Endothelial cell of umbilical vein (primary cell): ENCODE measurements at regions not wholly inside any gene's neighbourhood (a gene's known extent, or its start where the extent isn't known, plus 50 kb on each side); places are given as distances from the start of the nearest gene placed in this dataset.

Experiments used
- CTCF ChIP-seq, 2 donors: IDR thresholded peaks; 1 replicate in 1 of 2; 2 replicates in 1 of 2; pipeline ENCODE4 v1.5.1; 2011; ENCODE audit warnings: low read length in 2 of 2, mild to moderate bottlenecking in 2 of 2, moderate library complexity in 2 of 2, control low read depth in 1 of 2, inconsistent platforms in 1 of 2, low read depth in 1 of 2; ENCODE audit not compliant: insufficient read depth in 1 of 2; ENCODE audit errors: extremely low read depth in 1 of 2
- EZH2 ChIP-seq: IDR thresholded peaks from 2 replicates; pipeline ENCODE4 v1.6.1; 2012; ENCODE audit warnings: borderline replicate concordance, low read depth, mild to moderate bottlenecking, moderate library complexity, low read length, inconsistent platforms; ENCODE audit not compliant: severe bottlenecking
- FOS ChIP-seq: IDR thresholded peaks from 2 replicates; pipeline ENCODE4 v1.6.1; 2011; ENCODE audit warnings: mild to moderate bottlenecking, low read length, moderate library complexity, borderline replicate concordance; ENCODE audit not compliant: insufficient read depth
- MAX ChIP-seq: IDR thresholded peaks from 2 replicates; pipeline ENCODE4 v1.6.1; 2011; ENCODE audit not compliant: insufficient read depth, insufficient read length
- MYC ChIP-seq: IDR thresholded peaks from one replicate; pipeline ENCODE4 v1.6.1; 2011; ENCODE audit warnings: mild to moderate bottlenecking, low read depth, low read length
- POLR2A ChIP-seq: IDR thresholded peaks from 2 replicates; pipeline ENCODE4 v1.6.1; 2012; ENCODE audit warnings: low read depth, mild to moderate bottlenecking, control low read depth, low read length
- POLR2AphosphoS5 ChIP-seq: IDR thresholded peaks from 2 replicates; pipeline ENCODE4 v1.6.1; 2012; ENCODE audit warnings: low read depth, mild to moderate bottlenecking, control low read depth, low read length, moderate library complexity; ENCODE audit not compliant: insufficient read depth

- TF ChIP-seq CTCF (IDR thresholded peaks at IDR 0.05; ENCODE audit: extremely low read depth in 1 of 2, insufficient read depth in 1 of 2, low read depth in 1 of 2, low read length in 2 of 2) (no peak), MAX (no peak), EZH2 (no peak), POLR2AphosphoS5 (peak; percentile 80), POLR2A (peak; percentile 27), FOS (peak; percentile 57), MYC (no peak)
These were observed 314.4 kb downstream of the MTX2 start for GRCh38 chr2:176583607-176584006.
